ENCODE measurements at regions not wholly inside any gene's neighbourhood (a gene's known extent, or its start where the extent isn't known, plus 50 kb on each side); places are given as distances from the start of the nearest gene placed in this dataset.

GRCh38 chr5:127235136-127235535 lies 55.5 kb upstream of the MEGF10 start:
- Mint-ChIP-seq H3K4me1 (ENCODE audit: low read depth, unreplicated experiment) (no peaks in the 10 kb centered on the region), H3K27ac (ENCODE audit: unreplicated experiment) (no peak overlapping the region), H3K9me3 (ENCODE audit: unreplicated experiment) (no peaks in the 10 kb centered on the region), H3K36me3 (ENCODE audit: insufficient read depth, unreplicated experiment) (no peaks in the 10 kb centered on the region), H3K4me3 (ENCODE audit: unreplicated experiment) (no peak overlapping the region), H3K27me3 (ENCODE audit: insufficient read depth, unreplicated experiment) (peaks cover 8% of the 10 kb centered on the region)
- BruUV-seq (replicated peaks): no TSS peak
- Histone ChIP-seq H3K9me3 (no peaks in the 10 kb centered on the region), H3K4me3 (ENCODE audit: low read depth, low read length) (no peak overlapping the region), H3K36me3 (ENCODE audit: control insufficient read depth, insufficient read depth, low read length) (no peaks in the 10 kb centered on the region), H3K4me1 (no peaks in the 10 kb centered on the region), H3K27me3 (replicated peaks; ENCODE audit: control insufficient read depth, insufficient read depth, low read length) (no peaks in the 10 kb centered on the region)
- POLR2A ChIA-PET: no interaction called here
- intact Hi-C loops (cut with micrococcal nuclease; ENCODE audit: unreplicated experiment): no loop called here
- no peak for TF ChIP-seq CTCF (IDR thresholded peaks at IDR 0.05; ENCODE audit: insufficient read depth in 1 of 2, low read depth in 1 of 2, low read length in 1 of 2, severe bottlenecking in 1 of 2, unreplicated experiment in 1 of 2)
- DNase-seq: no peak
- CTCF ChIA-PET: no interaction called here

- no TSS peak for BruUV-seq (replicated peaks)
Observed at GRCh38 chr5:127236254-127236653, 54.3 kb upstream of the MEGF10 start.

More at GRCh38 chr5:127236254-127236653, 54.3 kb upstream of the MEGF10 start:
- Mint-ChIP-seq H3K27me3 (ENCODE audit: insufficient read depth, unreplicated experiment) (peaks cover 4% of the 10 kb centered on the region), H3K36me3 (ENCODE audit: insufficient read depth, unreplicated experiment) (no peaks in the 10 kb centered on the region), H3K27ac (ENCODE audit: unreplicated experiment) (no peak overlapping the region), H3K9me3 (ENCODE audit: unreplicated experiment) (no peaks in the 10 kb centered on the region), H3K4me1 (ENCODE audit: low read depth, unreplicated experiment) (no peaks in the 10 kb centered on the region), H3K4me3 (ENCODE audit: unreplicated experiment) (no peak overlapping the region)
- intact Hi-C loops (cut with micrococcal nuclease; ENCODE audit: unreplicated experiment): no loop called here
- H3K4me1 ChIP-seq: no peaks in the 10 kb centered on the region
- no peak for TF ChIP-seq CTCF (IDR thresholded peaks at IDR 0.05; ENCODE audit: insufficient read depth in 1 of 2, low read depth in 1 of 2, low read length in 1 of 2, severe bottlenecking in 1 of 2, unreplicated experiment in 1 of 2)
- ChIA-PET POLR2A (no interaction called here), CTCF (no interaction called here)
- no peaks in the 10 kb centered on the region for H3K36me3 ChIP-seq (ENCODE audit: control insufficient read depth, insufficient read depth, low read length)
- DNase-seq: no peak
- H3K4me3 ChIP-seq (ENCODE audit: low read depth, low read length): no peak overlapping the region
- H3K27me3 ChIP-seq (replicated peaks; ENCODE audit: control insufficient read depth, insufficient read depth, low read length): no peaks in the 10 kb centered on the region
- H3K9me3 ChIP-seq: no peaks in the 10 kb centered on the region
